ENCODE measurements at regions not wholly inside any gene's neighbourhood (a gene's known extent, or its start where the extent isn't known, plus 50 kb on each side); places are given as distances from the start of the nearest gene placed in this dataset.
"Not testable (repeated sequence)": the region's sequence is repeated elsewhere in the genome, so short reads cannot be mapped to it uniquely, and the experiment has no call there.

- DNase-seq (ENCODE audit: low read depth in 2 of 2) = no peak
- TF ChIP-seq CTCF (IDR thresholded peaks at IDR 0.05; ENCODE audit: low read depth, low read length) = no peak
- H3K4me3 ChIP-seq (replicated peaks in 1 of 2; ENCODE audit: low read depth in 2 of 2, low read length in 2 of 2) = no peak overlapping the region
Measured at GRCh38 chr15:26070095-26070532, 207.0 kb upstream of the ATP10A start.

GRCh38 chr15:26069231-26069641 lies 206.1 kb upstream of the ATP10A start:
- TF ChIP-seq CTCF (IDR thresholded peaks at IDR 0.05; ENCODE audit: low read depth, low read length) = no peak
- H3K4me3 ChIP-seq (replicated peaks in 1 of 2; ENCODE audit: low read depth in 2 of 2, low read length in 2 of 2) = no peak overlapping the region
- DNase-seq (ENCODE audit: low read depth in 2 of 2) = no peak

- H3K4me3 ChIP-seq (replicated peaks in 1 of 2; ENCODE audit: low read depth in 2 of 2, low read length in 2 of 2) = no peak overlapping the region
- TF ChIP-seq CTCF (IDR thresholded peaks at IDR 0.05; ENCODE audit: low read depth, low read length) = no peak
- no peak for DNase-seq (ENCODE audit: low read depth in 2 of 2)
Measured at GRCh38 chr15:26066896-26067295, 203.8 kb upstream of the ATP10A start.

- no peak overlapping the region for H3K4me3 ChIP-seq (replicated peaks in 1 of 2; ENCODE audit: low read depth in 2 of 2, low read length in 2 of 2)
- DNase-seq (ENCODE audit: low read depth in 2 of 2) = no peak
- no peak for TF ChIP-seq CTCF (IDR thresholded peaks at IDR 0.05; ENCODE audit: low read depth, low read length)
Measured at GRCh38 chr15:26065723-26066122, 202.6 kb upstream of the ATP10A start.

- no peak for TF ChIP-seq CTCF (IDR thresholded peaks at IDR 0.05; ENCODE audit: low read depth, low read length)
- DNase-seq (ENCODE audit: low read depth in 2 of 2) = no peak
- H3K4me3 ChIP-seq (replicated peaks in 1 of 2; ENCODE audit: low read depth in 2 of 2, low read length in 2 of 2) = no peak overlapping the region
Measured at GRCh38 chr15:26061248-26061647, 198.1 kb upstream of the ATP10A start.

- H3K4me3 ChIP-seq (replicated peaks in 1 of 2; ENCODE audit: low read depth in 2 of 2, low read length in 2 of 2); DNase-seq (ENCODE audit: low read depth in 2 of 2): not testable (repeated sequence)
Measured at GRCh38 chr15:26056766-26057165, 193.6 kb upstream of the ATP10A start.

GRCh38 chr15:26051761-26052675 lies 188.9 kb upstream of the ATP10A start:
- no peak overlapping the region for H3K4me3 ChIP-seq (replicated peaks in 1 of 2; ENCODE audit: low read depth in 2 of 2, low read length in 2 of 2)
- peak in 1 of 2 donors; percentile 4 for DNase-seq (ENCODE audit: low read depth in 2 of 2)
- no peak for TF ChIP-seq CTCF (IDR thresholded peaks at IDR 0.05; ENCODE audit: low read depth, low read length)
